Activated T-cell treated with anti-CD3 and anti-CD28 coated beads, Interleukin-2, amount 50 U/mL, for 4 hours (primary cell): ENCODE measurements at regions not wholly inside any gene's neighbourhood (a gene's known extent, or its start where the extent isn't known, plus 50 kb on each side); places are given as distances from the start of the nearest gene placed in this dataset.

Experiments used
- ATAC-seq, 2 donors: fragments of 200-7000 bp; cut with Tn5 transposase; one replicate each; pipeline ENCODE4 v1.10.0; 2021
- DNase-seq: peaks from one replicate; pipeline ENCODE4 v3.0.0-alpha.2; 2020
- H3K27me3 Mint-ChIP-seq: one replicate; pipeline ENCODE4 v1.8.0; 2021; ENCODE audit warnings: low read depth, mixed read lengths
- H3K36me3 Mint-ChIP-seq: one replicate; pipeline ENCODE4 v1.8.0; 2022; ENCODE audit warnings: mixed read lengths; ENCODE audit not compliant: insufficient read depth
- H3K4me1 Mint-ChIP-seq: one replicate; pipeline ENCODE4 v1.8.0; 2021; ENCODE audit warnings: low read depth, mixed read lengths
- H3K4me3 Mint-ChIP-seq: one replicate; pipeline ENCODE4 v1.8.0; 2021; ENCODE audit warnings: mild to moderate bottlenecking, moderate library complexity, mixed read lengths
- H3K9me3 Mint-ChIP-seq: one replicate; pipeline ENCODE4 v1.8.0; 2021; ENCODE audit warnings: mixed read lengths

DNA sequence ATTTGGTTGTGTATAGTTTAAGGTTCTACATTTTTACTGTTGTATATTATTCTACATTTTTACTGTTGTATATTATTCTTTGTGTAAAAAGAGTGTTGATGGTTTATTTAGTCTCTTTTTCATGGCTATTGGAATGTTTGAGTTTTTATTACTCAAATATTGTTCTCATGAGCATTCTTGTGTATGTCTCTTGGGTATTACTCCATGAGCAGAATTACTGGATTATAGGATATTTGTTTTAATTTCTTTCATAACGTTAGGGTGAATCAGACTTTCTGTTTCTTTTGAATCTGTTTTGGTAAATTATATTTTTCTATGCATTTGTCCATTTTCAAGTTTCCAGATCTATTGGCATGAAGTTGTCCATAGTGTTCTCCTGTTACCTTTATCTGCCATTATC is 111.6 kb downstream of the DYNAP start:
- Mint-ChIP-seq H3K4me3 (no peak overlapping the region), H3K36me3 (no peaks in the 10 kb centered on the region), H3K27me3 (peaks cover 3% of the 10 kb centered on the region), H3K4me1 (no peaks in the 10 kb centered on the region), H3K9me3 (no peaks in the 10 kb centered on the region)
- no peak for ATAC-seq
- no peak for DNase-seq

DNA sequence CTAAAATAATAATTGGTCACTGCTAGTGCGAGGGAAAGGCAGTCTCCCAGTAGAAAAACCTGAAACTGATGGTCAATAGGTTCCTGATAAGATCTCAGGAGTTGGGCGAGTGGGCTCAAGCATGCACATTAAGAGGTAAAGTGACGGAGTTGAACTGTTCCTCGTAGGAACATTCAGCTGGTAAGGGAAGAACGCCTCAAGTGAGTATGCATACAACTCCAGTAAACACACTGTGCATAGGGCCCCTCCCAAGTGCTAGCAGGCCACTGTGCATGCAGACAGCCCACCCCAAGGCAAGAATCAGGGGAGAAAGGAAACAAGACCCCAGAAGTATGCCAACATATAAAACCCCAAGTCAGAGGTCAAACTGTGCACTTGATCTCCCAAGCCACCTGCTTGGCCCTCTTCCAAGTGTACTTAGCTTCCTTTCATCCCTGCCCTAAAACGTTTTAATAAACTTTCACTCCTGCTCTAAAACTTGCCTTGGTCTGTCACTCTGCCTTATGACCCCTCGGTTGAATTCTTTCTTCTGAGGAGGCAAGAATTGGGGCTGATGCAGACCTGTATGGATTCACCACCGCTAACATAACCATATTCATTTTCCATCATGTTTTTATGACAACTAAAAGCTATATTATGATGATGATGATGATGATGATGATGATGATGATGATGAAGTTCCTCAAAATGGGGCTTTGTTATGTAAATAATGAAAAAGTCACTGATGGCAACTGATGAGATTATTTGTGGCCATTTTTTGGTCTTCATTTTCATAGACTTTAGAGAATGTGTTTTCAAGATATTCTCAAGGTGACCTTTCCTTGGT is 118.0 kb upstream of the RAB27B start:
- peaks cover 27% of the 10 kb centered on the region for H3K4me1 Mint-ChIP-seq
- DNase-seq (no peak), ATAC-seq (no peak)
- H3K9me3 Mint-ChIP-seq, result no peaks in the 10 kb centered on the region
- no peaks in the 10 kb centered on the region for H3K36me3 Mint-ChIP-seq
- H3K27me3 Mint-ChIP-seq, result no peaks in the 10 kb centered on the region
- H3K4me3 Mint-ChIP-seq, result no peak overlapping the region

- H3K36me3 Mint-ChIP-seq, result no peaks in the 10 kb centered on the region
- H3K4me3 Mint-ChIP-seq, result no peak overlapping the region
- DNase-seq (no peak), ATAC-seq (no peak)
- H3K9me3 Mint-ChIP-seq, result no peaks in the 10 kb centered on the region
- H3K27me3 Mint-ChIP-seq, result no peaks in the 10 kb centered on the region
- peaks cover 27% of the 10 kb centered on the region for H3K4me1 Mint-ChIP-seq
Measured at GRCh38 chr18:54710900-54711281, 117.4 kb upstream of the RAB27B start.

GRCh38 chr18:54712306-54712705 is 116.0 kb upstream of the RAB27B start:
- H3K27me3 Mint-ChIP-seq, result no peaks in the 10 kb centered on the region
- no peaks in the 10 kb centered on the region for H3K36me3 Mint-ChIP-seq
- ATAC-seq, result peak; percentile 75 to 78
- peaks cover 30% of the 10 kb centered on the region for H3K4me1 Mint-ChIP-seq
- no peak overlapping the region for H3K4me3 Mint-ChIP-seq
- DNase-seq, result no peak
- no peaks in the 10 kb centered on the region for H3K9me3 Mint-ChIP-seq

DNA sequence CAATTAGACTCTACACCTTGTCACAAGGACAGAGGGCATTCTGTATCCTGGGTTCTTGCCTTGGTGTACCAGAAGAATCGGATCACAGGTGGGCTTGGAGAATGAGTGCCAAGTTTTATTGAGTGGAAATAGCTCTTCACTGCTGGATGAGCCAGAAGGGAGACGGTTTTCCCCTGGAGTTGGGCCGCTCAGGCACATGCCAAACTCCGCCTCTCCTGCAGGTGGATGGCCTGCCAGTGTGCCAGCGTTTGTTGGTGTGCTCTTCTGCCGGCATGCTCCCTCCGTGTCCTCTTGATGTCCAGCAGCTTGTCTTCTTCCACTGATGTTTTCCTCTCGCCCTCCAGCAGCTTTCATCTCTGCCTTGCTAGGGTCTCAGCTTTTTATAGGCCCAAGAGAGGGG is 115.5 kb upstream of the RAB27B start:
- no peaks in the 10 kb centered on the region for H3K9me3 Mint-ChIP-seq
- DNase-seq (no peak), ATAC-seq (no peak)
- H3K4me1 Mint-ChIP-seq, result peaks cover 35% of the 10 kb centered on the region
- H3K4me3 Mint-ChIP-seq, result no peak overlapping the region
- H3K36me3 Mint-ChIP-seq, result no peaks in the 10 kb centered on the region
- no peaks in the 10 kb centered on the region for H3K27me3 Mint-ChIP-seq

GRCh38 chr18:54713386-54713785 is 114.9 kb upstream of the RAB27B start:
- Mint-ChIP-seq H3K36me3 (no peaks in the 10 kb centered on the region), H3K9me3 (no peaks in the 10 kb centered on the region), H3K4me1 (peaks cover 41% of the 10 kb centered on the region), H3K27me3 (no peaks in the 10 kb centered on the region), H3K4me3 (no peak overlapping the region)
- ATAC-seq (peak; percentile 12 to 13), DNase-seq (no peak)

- ATAC-seq, result no peak
- no peaks in the 10 kb centered on the region for H3K36me3 Mint-ChIP-seq
- H3K9me3 Mint-ChIP-seq, result no peaks in the 10 kb centered on the region
- DNase-seq, result no peak
- no peaks in the 10 kb centered on the region for H3K27me3 Mint-ChIP-seq
- no peak overlapping the region for H3K4me3 Mint-ChIP-seq
- H3K4me1 Mint-ChIP-seq, result peaks cover 43% of the 10 kb centered on the region
Measured at GRCh38 chr18:54714851-54715250, 113.4 kb upstream of the RAB27B start.

DNA sequence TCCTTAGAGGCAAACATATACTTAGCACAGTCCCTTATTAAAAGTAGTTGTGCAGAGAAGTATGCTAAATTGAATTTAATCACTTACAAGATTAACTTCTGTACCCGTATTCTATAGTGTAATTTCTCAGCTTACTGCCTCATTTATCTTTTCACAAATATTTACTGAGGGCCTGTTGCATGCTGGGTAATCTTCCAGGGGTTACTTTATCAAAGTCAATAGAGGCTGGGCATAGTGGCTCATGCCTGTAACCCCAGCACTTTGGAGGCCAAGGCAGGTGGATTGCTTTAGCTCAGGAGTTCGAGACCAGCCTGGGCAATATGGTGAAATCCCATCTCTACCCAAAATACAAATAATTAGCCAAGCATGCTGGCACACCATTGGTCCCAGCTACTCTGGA is 111.7 kb upstream of the RAB27B start:
- H3K36me3 Mint-ChIP-seq, result no peaks in the 10 kb centered on the region
- DNase-seq, result no peak
- no peaks in the 10 kb centered on the region for H3K27me3 Mint-ChIP-seq
- no peak for ATAC-seq
- no peaks in the 10 kb centered on the region for H3K9me3 Mint-ChIP-seq
- no peak overlapping the region for H3K4me3 Mint-ChIP-seq
- H3K4me1 Mint-ChIP-seq, result peaks cover 43% of the 10 kb centered on the region

DNA sequence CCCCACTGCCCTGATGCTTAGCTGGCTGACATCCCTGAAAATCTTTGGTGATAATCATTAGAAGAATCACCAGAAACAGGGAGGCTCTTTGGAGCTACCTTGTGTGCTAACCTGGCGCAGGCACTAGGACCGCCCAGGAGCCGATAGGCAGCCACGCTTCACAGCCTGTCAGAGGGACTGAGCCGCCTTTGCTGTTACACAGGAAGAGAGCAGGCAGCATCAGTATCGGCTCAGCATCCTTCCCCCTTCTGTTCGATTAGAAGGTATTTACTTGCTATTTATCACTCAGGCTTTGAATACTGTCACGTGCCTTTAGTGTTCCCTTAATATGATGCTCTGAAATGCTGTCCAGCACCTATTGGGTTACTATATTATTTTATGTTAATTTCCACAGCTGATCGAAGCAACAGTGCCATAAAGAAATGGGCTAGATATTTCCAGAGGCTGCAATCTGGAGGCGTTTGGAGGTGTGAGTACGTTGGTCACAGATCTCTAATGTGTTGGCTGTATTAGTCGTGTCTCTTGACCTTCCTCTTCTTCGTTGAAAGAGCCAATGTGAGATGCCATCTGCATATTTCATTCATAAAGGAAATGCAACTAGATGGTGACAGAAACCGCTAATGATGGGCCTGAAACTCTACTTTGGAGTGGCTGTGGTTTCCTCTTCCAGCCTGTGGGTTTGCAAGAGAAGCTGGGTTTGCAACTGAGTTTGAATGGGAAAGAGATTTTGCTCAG is 110.4 kb upstream of the RAB27B start:
- peak; percentile 9 for DNase-seq
- H3K36me3 Mint-ChIP-seq, result no peaks in the 10 kb centered on the region
- no peaks in the 10 kb centered on the region for H3K9me3 Mint-ChIP-seq
- ATAC-seq, result peak; percentile 79 to 83
- H3K27me3 Mint-ChIP-seq, result peaks cover 4% of the 10 kb centered on the region
- H3K4me3 Mint-ChIP-seq, result peak overlapping the region; percentile 68
- peaks cover 36% of the 10 kb centered on the region for H3K4me1 Mint-ChIP-seq

- Mint-ChIP-seq H3K4me3 (peak overlapping the region; percentile 68), H3K4me1 (peaks cover 32% of the 10 kb centered on the region), H3K36me3 (no peaks in the 10 kb centered on the region), H3K27me3 (peaks cover 4% of the 10 kb centered on the region), H3K9me3 (no peaks in the 10 kb centered on the region)
- peak in 1 of 2 donors; percentile 46 for ATAC-seq
- no peak for DNase-seq
Measured at GRCh38 chr18:54718408-54718773, 109.9 kb upstream of the RAB27B start.

- Mint-ChIP-seq H3K27me3 (peaks cover 4% of the 10 kb centered on the region), H3K4me3 (no peak overlapping the region), H3K9me3 (no peaks in the 10 kb centered on the region), H3K36me3 (no peaks in the 10 kb centered on the region), H3K4me1 (peaks cover 17% of the 10 kb centered on the region)
- ATAC-seq (no peak), DNase-seq (no peak)
Measured at GRCh38 chr18:54720620-54721019, 107.7 kb upstream of the RAB27B start.

GRCh38 chr18:54726143-54726542 is 102.1 kb upstream of the RAB27B start:
- Mint-ChIP-seq H3K9me3 (no peaks in the 10 kb centered on the region), H3K4me1 (no peaks in the 10 kb centered on the region), H3K27me3 (peaks cover 4% of the 10 kb centered on the region), H3K4me3 (no peak overlapping the region), H3K36me3 (no peaks in the 10 kb centered on the region)
- no peak for DNase-seq
- no peak for ATAC-seq

- Mint-ChIP-seq H3K9me3 (peaks cover 7% of the 10 kb centered on the region), H3K27me3 (no peaks in the 10 kb centered on the region)
Measured at GRCh38 chr18:54734059-54734458, 94.2 kb upstream of the RAB27B start.

GRCh38 chr18:54736981-54737380 is 91.3 kb upstream of the RAB27B start:
- Mint-ChIP-seq H3K4me1 (no peaks in the 10 kb centered on the region), H3K27me3 (no peaks in the 10 kb centered on the region), H3K9me3 (peaks cover 7% of the 10 kb centered on the region), H3K4me3 (no peak overlapping the region), H3K36me3 (no peaks in the 10 kb centered on the region)
- DNase-seq, result no peak
- no peak for ATAC-seq

More at GRCh38 chr18:54734059-54734458, 94.2 kb upstream of the RAB27B start:
- Mint-ChIP-seq H3K36me3 (no peaks in the 10 kb centered on the region), H3K4me3 (no peak overlapping the region), H3K4me1 (no peaks in the 10 kb centered on the region)
- DNase-seq (no peak), ATAC-seq (no peak)

- no peak for DNase-seq
- Mint-ChIP-seq H3K9me3 (peaks cover 7% of the 10 kb centered on the region), H3K36me3 (no peaks in the 10 kb centered on the region), H3K4me1 (no peaks in the 10 kb centered on the region), H3K4me3 (no peak overlapping the region), H3K27me3 (no peaks in the 10 kb centered on the region)
- ATAC-seq, result no peak
Measured at GRCh38 chr18:54737986-54738385, 90.3 kb upstream of the RAB27B start.
